Fibroblast of skin of right biceps (primary cell): ENCODE measurements at regions not wholly inside any gene's neighbourhood (a gene's known extent, or its start where the extent isn't known, plus 50 kb on each side); places are given as distances from the start of the nearest gene placed in this dataset.
A peak's percentile ranks its signal among the peaks of the same experiment; 100 is the strongest.

ENCODE experiments used
- DNase-seq: peaks from one replicate; pipeline ENCODE4 v3.0.0-alpha.2; 2013

DNA sequence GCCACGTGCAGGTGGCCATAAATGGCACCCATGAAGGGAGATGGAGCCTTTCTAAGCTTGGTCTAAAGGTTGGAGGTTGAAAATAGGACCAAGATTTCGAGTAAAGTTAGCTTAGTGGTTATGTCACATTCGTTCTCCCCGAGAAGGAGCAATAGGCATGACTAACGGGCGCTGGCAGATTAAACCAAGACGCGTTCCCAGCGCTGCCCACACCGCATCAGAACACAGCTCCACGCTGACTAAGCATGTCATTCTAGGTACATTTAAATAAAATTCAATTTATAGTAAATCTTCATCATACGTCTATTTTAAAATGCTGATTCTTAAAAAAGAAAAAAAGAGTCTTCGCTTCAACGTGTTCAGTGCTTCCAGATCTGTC, 95.0 kb upstream of the IRS2 start:
- DNase-seq = no peak

DNA sequence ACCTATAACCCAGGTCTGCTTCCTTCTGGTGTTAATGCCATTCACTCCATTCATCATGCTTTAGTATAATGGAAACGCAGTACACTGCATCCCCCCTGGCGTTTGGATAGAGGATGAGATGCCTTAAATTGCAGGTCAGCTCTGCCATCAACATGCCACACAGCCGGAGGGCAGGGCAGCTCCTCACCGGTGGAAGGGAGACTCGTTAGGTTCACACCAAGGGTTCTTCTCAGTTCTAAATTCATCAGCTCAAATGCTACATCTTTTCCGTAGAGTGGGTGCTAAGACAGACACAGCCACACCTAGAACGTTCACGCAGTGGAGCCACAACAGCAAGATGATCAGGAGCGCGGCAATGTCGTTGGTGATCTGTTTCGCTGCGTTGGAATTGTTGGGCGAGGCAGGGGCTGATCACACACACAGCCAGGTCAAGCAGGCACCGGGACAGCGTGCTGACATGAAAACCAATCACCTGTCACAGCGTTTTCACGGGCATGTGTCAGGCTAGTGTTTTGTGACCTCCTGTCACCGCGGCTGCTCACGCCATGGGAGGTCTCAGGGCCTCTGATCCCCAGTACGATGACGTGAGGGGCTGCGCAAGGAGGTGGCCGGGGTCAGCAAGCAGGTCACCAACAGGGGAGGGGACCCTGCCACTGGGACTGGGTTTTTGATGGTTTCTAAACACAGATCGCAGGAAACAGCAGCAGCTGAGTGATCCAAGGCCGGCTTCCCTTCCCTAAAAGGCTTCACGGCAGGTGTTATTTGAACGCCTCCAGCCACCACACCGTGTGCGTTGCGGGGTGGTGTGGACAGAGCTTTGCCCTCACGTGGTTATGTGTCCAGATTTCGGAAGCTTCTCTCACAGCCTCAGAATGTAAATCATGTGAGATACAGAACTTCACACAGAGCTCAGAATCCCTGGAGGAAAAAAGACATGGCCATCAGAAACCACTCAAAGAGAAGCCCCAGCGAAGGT, 94.3 kb upstream of the IRS2 start:
- no peak for DNase-seq

DNA sequence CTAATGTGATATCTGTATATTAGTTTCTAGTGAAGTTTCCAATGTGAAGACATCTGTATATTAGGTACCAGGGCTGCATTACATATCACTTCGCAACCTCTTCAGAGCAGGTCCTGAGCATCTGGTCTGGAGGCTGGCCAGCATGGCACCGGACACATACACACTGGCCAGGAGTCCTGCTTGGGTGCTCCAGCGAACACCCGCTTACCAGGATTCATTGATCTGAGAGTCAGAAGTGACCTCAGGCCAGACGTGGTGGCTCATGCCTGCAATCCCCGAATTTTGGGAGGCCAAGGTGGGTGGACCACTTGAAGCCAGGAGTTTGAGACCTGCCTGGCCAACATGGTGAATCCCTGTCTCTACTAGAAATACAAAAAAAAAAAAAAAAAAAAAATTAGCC, 93.0 kb upstream of the IRS2 start:
- DNase-seq = no peak

DNA sequence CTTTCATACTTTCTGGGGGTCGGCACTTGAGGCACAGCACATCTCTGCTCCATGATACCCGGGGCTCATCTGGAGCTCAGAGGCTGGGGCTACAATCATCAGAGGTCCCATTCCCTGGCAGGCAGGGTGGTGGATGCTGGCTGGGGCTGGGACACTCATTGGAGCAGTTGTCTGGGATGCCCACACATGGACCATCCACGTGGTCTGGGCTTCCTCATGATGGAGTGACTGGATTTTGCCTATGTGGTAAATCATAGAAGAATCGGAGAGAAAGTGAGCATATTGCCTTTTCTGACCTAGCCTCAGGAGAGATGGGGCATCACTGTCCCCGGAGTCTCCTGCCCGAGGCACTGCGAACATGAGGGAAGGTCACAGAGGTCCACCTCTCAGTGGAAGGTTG, 91.4 kb upstream of the IRS2 start:
- DNase-seq = no peak

DNA sequence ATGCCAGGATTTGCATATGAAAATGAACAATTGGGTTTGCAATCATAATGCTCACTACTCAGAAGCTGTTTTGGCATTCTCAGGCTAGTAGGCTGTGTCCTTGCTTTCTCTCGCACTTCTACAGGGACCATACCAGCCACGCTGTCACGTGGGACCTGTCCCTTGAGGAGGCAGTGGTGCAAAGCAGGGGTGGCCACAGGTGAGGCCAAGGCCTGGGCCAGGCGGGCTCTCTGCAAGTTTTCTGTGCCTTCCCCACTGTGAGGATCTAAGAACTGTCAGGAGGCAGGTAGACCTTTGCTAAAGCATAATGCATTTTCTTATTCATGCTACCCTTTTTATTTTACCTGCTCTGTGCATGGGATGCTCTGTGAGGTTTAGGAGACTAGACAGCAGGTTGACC, 89.4 kb upstream of the IRS2 start:
- no peak for DNase-seq

DNA sequence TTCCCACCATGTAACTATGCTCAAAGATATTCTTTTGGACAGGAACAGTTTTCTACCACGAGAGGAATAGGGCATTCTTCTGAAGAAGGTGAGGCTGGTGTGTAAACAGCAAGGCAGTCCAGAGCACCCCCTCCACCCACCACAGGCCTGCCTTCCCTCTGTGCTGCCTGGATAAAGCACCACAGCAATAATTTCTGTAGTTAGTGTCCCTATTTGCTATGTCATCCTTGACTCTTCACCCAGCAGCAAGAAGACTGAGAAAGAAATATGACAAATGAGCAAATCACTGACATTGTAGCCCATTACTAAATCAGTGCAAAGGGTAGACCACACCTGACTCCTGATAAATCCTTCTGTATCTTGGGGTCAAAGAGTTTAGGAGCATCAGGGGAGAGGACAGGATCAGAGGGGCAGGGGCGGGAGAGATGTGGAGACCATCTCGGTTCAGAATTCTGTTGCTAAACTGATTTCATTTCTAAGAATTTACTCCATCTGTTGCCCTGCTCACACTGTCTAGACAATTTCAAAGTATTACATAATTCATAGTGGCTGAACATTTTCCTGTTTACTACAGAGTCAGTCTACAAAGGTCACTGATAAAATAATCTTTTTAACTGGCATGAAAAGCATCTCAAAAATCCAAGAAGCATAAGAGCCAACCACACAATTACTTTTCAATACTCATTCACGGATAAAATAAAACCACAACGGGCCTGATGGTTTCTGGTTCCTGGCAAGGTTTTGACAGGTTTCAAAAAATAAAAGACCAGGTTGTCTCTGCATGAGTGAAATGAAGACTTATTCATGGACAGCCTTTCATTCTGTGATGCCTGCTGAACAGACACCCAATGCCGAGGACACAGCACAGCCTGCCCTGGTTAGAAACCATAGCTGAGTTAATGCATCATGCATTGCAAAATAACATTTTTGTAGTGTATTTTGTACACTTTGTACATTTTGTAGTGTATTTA, 88.4 kb upstream of the IRS2 start:
- peak; percentile 74 for DNase-seq

DNA sequence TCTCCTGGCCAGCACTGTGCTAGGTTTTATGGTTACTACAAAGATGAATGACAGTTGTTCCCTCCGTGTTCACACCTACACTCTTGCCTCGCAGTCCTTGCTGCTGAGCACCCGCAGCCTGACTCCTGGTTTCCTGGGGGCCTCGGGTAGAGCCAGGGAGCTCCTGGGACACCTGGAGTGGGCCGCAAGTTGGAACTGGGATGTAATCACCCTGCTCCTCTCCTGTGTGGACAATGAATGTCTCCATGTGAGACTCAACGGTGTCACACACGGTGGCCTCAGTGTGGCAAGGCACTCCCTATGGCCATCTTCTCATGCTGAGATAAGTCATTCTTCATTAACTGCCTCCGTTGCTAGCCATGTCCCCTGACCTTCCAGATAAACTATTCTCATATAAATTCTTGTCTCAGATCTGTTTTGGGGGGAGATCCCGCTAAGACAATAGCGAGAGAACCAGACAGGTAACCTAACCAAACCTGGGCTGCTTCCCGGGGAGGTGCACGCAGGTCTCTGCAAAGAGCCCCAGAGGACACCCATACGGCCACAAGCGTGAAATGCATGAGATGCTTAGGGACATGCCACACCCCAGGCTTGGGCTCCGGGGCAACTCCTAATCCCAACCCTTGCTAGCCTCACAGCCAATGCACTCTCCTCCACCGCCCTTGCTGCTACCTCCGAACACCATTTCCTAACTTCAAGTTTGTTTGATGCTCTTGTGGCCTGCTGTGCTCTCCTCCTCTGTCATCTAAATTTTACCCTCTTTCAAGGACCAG, 87.2 kb upstream of the IRS2 start:
- no peak for DNase-seq

DNA sequence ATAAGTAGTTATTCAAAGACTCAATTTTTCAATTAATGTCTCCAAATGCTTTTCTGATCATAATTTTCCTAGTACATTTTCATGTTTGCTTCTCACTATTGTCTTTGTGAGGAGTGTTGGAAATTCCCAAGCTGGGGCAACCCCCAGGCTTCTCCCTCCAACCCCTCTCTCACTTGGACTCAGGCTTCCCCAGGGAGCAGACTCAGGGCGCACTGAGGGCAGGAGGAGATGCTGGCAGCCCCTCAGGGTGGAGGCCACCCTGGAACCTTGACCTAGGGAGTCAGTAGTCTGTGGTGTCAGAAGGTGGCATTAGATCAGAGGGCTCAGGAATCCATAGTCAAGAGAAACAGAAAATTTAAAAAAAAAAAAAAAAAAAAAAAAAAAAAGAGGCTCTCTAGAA, 86.5 kb upstream of the IRS2 start:
- DNase-seq = no peak

DNA sequence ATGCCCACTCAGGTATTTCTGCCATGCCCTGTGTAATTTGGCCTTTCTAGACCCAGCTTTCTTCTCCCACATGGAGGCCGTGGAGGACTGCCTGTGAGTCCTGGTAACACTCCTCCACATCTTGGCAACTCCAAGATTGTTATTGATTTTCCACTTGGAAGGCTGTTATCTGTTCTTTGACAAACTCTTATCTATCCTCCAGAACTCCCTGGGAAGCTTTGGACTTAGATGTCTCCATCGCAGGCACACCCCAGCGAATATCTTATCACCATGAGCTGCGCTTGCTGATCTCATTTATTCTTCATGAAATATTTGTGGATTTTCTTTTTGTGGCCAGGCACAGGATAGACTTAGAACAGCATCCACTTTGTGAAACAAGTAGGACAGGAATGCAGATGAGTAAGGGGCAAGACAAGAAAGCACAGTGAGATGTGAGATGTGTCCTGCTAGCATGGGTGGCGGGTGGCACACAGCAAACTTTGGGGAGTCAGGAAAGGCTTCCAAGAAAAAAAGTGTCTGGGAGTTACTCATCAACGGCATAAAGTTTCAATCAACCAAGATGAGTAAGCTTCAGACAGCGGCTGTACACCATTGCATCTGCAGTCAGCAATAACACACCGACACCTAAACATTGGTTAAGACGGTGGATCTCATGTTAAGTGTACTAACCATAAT, 84.5 kb upstream of the IRS2 start:
- peak; percentile 70 for DNase-seq

DNA sequence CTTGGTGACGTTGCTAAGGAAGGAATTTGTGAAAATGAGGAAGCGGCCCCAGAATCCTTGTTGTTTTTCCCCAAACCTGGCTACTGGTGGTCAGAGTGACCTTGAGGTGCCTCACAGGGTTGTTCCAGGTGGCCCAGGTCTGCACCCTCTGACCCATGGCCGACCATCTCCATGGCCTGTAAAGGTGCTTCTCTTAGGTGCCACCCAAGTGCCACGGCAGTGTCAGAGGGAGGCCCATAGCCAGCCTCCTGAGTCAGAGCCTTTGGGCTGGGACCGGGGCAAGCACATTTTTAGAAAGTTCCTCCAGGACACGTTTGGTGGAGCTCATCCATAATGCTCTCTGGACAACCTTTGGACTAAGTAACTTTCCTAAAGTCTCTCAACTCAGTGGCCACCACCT, 83.9 kb upstream of the IRS2 start:
- no peak for DNase-seq

DNA sequence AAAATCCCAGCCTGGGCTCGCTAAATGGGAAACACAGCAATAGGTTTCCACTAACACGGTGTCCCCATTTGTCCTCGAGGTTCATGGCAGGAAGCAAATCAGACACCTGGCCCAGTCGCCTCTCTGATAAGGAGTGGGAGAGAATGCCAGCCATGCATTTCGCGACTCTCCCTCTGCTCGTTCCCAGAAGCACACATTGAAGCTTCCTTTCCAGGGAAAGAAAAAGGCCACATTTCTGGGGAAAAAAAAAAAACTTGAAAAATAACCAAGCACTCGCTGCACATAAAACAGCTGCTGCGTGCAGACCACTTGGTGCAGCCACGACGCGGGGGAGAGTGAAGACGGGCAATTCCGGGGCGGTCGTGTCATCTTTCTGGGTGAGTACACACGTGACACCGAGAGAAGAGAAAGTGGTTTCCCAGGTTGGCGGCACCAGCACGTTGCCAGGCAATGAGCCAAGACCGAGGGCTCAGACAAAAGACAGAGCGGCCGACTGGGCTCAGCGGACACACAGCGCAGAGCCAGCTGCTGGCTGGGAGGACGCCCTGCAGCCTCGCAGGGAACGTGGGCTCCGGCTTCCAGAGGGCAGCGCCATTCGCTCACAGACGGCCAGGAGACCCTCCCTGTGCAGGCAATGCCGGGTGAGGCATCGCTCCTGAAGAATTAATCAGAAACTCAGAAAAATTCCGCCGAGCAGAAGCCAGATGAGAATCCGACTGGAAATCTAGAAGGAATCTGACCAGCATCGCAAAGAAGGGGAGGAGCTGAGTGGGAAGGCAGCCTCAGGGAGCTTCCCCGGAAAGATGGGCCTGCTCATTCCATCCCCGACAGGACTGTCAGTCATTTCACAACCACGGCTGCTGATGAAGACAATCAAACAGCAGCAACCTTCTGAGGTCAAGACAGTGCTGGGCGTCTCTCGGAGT, 83.2 kb upstream of the IRS2 start:
- peak; percentile 76 for DNase-seq

DNA sequence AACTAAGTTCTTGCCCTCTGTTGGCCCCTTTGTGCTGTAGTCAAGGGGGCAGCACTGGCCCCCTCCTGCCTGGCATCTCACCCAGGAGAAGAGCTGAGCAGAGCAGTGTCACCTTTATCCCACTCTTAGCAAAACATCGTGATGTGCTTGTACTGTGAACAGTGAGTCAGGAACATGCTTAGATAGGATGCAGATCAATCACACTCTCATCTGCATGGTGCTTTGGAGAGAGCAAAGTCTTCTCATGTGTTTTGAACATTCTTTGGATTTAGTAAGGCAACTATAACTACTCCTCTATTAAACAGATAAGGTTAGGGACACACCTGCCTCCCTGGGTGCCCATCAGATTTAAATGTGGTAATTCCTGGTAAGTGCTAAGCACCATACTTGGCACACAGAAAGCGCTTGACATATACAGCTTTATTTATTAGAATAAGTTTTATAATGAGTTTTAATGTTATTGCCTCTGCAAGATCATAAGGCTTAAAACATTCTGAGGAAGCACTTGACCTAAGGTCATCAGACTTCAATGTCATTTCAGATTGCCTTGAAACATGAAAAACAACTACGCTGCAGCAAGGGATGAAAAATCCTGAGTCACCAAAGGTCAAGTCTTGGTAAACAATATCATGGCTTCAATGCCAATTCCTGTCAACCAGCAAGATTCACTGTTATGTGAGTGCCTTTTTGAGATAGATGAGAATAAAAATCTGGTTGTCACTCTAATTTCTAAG, 82.4 kb upstream of the IRS2 start:
- no peak for DNase-seq

DNA sequence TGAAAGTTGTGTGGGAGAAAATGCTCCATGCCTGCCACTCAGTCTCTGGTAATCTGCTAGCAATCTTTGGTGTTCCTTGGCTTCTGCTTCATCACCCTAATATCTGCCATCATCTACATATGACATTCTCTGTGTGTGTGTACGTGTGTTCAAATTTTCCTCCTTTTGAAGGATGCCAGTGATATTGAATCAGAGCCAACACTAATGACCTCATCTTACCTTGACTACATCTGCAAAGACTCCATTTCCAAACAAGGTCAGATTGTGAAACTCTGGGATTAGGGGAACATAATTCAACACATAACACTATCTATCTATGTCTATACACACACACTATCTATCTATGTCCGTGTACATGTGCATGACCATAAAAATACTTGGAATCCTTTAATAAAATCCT, 81.4 kb upstream of the IRS2 start:
- peak; percentile 18 for DNase-seq

DNA sequence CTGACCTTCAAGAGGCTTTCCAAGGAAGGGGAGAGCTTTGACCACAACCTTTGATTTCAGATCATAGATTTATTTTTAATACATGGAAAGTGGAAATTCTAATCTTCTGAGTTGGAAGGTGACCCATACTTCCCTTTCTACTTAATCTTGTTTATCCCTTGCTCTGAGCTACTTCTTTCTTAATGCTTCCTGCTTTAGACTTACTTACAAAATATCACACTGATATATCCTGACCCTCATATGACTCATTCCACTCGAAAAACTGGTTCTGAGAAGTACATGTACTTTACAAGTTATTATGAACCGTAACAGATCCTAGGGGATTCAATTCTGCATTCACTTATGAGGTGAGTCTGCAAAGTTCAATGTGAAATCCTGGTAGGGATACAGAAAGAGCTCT, 76.2 kb upstream of the IRS2 start:
- DNase-seq = peak; percentile 49

DNA sequence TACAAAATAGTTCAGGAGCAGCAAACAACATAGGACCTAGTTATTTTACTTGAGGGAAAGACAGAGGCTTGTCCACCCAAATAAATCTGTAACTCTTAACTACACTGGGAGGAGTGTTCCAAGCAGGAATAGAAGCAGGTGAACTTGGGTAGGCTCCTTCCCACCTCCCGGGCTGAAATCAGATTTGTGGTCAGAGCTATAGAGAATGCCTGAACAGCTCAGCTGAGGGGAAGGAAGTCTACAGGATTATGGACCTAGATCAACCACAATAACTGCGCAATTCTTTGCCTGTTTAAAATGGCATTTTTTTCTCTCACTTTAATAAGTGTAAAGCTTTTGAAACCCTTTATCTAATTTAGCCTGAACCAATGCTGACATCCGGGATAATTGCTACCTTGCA, 73.5 kb upstream of the IRS2 start:
- DNase-seq = no peak

DNA sequence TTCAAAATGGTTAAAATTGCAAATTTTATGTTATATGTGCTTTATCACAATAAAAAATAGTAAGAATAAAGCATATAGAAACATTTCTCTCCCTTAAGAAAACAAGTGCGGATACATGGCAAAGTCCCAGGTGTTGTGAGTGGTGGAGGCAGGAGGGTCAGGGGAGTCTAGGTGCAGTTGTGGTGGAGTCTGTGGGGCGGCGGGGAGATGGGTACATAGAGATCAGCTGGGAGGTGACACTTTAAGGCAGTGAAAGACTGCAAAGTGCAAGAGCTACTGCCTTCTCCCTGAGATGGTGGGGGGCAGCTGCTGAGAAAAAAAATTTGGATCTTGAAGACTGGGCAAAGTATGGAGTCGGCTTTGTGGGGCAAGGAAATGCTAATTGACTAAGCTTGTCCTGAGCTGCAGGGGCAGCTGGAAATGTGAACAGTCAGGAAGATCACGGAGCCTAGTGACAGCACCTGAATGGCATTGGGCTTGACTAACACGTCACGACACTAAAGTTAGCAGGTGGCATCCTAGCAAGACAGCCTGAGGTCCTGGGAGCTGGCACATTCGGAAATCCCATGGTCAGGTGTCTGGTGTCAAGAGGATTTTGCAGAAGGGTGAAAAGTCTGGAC, 72.9 kb upstream of the IRS2 start:
- no peak for DNase-seq

DNA sequence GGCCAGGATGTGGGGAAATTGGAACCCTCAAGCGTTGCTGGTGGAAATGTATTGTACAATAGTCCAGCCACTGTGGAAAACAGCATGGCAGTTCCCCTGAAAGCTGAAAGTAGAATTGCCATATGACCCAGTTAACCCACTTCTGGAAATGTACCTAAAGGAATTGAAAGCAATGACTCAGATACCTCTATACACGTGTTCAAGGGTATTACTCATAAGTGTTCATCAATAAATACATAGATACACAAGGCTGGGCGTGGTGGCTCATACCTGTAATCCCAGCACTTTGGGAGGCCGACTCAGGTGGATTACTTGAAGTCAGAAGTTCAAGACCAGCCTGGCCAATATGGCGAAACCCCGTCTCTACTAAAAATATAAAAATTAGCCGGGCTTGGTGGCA, 71.9 kb upstream of the IRS2 start:
- no peak for DNase-seq

DNA sequence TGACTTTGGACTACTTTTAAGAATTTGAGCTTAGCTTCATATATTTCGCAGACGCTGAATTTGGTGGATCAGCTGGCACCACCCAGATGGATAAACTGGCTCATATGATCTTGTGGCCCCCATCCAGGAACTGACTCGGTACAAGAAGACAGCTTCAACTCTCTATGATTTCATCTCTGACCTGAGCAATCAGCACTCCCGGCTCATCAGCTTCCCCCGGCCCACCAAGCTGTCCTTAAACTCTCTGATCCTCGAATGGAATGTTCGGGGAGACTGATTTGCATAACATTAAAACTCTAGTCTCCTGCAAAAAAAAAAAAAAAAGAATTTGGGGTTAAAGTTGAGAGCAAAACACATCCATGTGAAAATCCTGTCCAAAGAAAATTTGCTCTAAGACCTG, 71.4 kb upstream of the IRS2 start:
- no peak for DNase-seq

DNA sequence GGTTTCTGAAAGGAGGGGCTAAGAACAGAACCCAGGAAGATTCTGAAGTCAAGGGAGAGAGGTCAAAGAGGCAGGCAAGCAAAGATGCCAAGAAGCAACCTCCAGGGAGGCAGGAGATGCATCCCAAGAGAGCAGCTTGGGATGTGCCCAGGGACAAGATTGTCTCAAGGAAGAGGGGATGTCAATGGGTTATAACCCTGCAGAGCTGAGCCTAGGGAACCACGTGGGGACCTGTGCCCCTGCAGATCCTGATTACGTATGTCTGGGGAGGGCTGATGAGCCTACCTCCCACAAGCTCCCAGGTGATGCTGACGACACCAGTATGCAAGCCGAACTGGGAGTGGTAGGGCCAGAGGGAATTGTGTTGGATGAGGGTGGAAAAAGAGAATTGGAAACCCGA, 70.9 kb upstream of the IRS2 start:
- DNase-seq = no peak

DNA sequence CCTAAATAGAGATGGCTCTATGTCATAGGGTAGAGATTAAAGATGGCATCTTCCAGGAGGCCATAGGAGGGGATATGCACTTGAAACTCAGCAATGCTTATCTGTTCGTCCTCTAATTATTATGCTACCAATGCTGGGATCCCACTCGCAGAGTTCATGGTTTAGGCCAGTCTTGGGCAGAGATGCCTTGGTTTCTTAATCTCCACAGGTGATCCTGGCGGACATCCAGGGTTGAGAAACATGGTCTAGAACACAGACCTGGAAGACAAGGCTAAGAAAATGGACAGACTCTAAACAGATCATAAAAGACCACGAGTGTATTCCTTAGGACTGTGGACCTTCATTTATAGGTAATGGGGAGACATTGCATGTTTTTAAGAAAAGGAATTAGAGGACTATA, 70.0 kb upstream of the IRS2 start:
- DNase-seq = no peak
